ENCODE measurements at regions not wholly inside any gene's neighbourhood (a gene's known extent, or its start where the extent isn't known, plus 50 kb on each side); places are given as distances from the start of the nearest gene placed in this dataset.

- Histone ChIP-seq H3K9ac (ENCODE audit: control insufficient read depth, insufficient read depth, low read length) (no peak overlapping the region), H3K9me3 (replicated peaks; ENCODE audit: control insufficient read depth, insufficient read depth, low read length) (no peaks in the 10 kb centered on the region), H3K27me3 (replicated peaks in 1 of 2; ENCODE audit: control insufficient read depth in 2 of 2, insufficient read depth in 2 of 2, low read length in 1 of 2) (no peaks in the 10 kb centered on the region), H3K36me3 (ENCODE audit: control insufficient read depth in 2 of 2, insufficient read depth in 2 of 2, low read length in 1 of 2) (no peaks in the 10 kb centered on the region), H4K20me1 (ENCODE audit: control insufficient read depth, insufficient read depth) (no peaks in the 10 kb centered on the region), H3K79me2 (ENCODE audit: control insufficient read depth, insufficient read depth, low read length) (no peaks in the 10 kb centered on the region), H2AFZ (ENCODE audit: control insufficient read depth, low read depth, low read length) (no peak overlapping the region), H3K4me2 (ENCODE audit: control insufficient read depth, insufficient read depth) (no peak overlapping the region), H3K4me1 (ENCODE audit: control insufficient read depth, insufficient read depth, low read length) (no peaks in the 10 kb centered on the region), H3K4me3 (no peak overlapping the region), H3K27ac (ENCODE audit: control insufficient read depth, insufficient read depth) (no peak overlapping the region)
- 2% methylated on average over 2 of the region's 2 CpGs for WGBS (ENCODE audit: insufficient coverage, insufficient replicate concordance, low lambda C conversion rate, missing lambda C conversion rate)
- BruUV-seq (replicated peaks) = no TSS peak
- ChIA-PET CTCF (no interaction called here), SMC1A (ENCODE audit: uncharacterized antibody, unreplicated experiment) (no interaction called here), RAD21 (ENCODE audit: unreplicated experiment) (no interaction called here), POLR2A (no interaction called here)
- no peak for DNase-seq (ENCODE audit: low read depth, low spot score)
- intact Hi-C loops (cut with micrococcal nuclease; ENCODE audit: unreplicated experiment) (no loop called here), in situ Hi-C loops (cut with MboI) (no loop called here)
- TF ChIP-seq HCFC1 (IDR thresholded peaks at IDR 0.05; ENCODE audit: low read length) = no peak
- no peak for TF ChIP-seq E2F4 (IDR thresholded peaks at IDR 0.05; ENCODE audit: low read depth, low read length)
- TF ChIP-seq BCL11A (IDR thresholded peaks at IDR 0.05; ENCODE audit: low read depth, low read length) = no peak
- TF ChIP-seq PRDM15 (CRISPR knock-in tag; IDR thresholded peaks at IDR 0.05) = no peak
- no peak for TF ChIP-seq STAT1 (conservative IDR thresholded peaks at IDR 0.05)
- TF ChIP-seq MLLT1 (IDR thresholded peaks at IDR 0.05) = no peak
- no peak for TF ChIP-seq HDGF (IDR thresholded peaks at IDR 0.05)
- ATAC-seq = no peak
- FAIRE-seq = no peak
Measured at GRCh38 chr20:22775671-22776139, 191.3 kb upstream of the FOXA2 start.

Measured in GM12878 (cell line).